SK-N-MC (cell line): ENCODE measurements at regions not wholly inside any gene's neighbourhood (a gene's known extent, or its start where the extent isn't known, plus 50 kb on each side); places are given as distances from the start of the nearest gene placed in this dataset.
"Not testable (repeated sequence)": the region's sequence is repeated elsewhere in the genome, so short reads cannot be mapped to it uniquely, and the experiment has no call there.

Experiments
- EZH2 ChIP-seq: fragments of 200-600 bp; sonication (generic); IDR thresholded peaks from one replicate; pipeline ENCODE4 v1.6.1; 2017; ENCODE audit warnings: antibody characterized with exemption
- POLR2AphosphoS5 ChIP-seq: IDR thresholded peaks from 2 replicates; pipeline ENCODE4 v1.6.1; 2012; ENCODE audit warnings: mild to moderate bottlenecking, low read depth, low read length, borderline replicate concordance

- TF ChIP-seq POLR2AphosphoS5, EZH2: not testable (repeated sequence)
These were observed 92.4 kb downstream of the ACAA2 start for GRCh38 chr18:49720944-49721343.
